ENCODE measurements at regions not wholly inside any gene's neighbourhood (a gene's known extent, or its start where the extent isn't known, plus 50 kb on each side); places are given as distances from the start of the nearest gene placed in this dataset.

- no peak overlapping the region for H3K27ac ChIP-seq (ENCODE audit: low read depth, low read length)
- peak; percentile 24; the same call in 1 of the 2 replicates for TF ChIP-seq CTCF (IDR thresholded peaks at IDR 0.05; ENCODE audit: low read depth, low read length)
- no peak for DNase-seq (ENCODE audit: low read depth, low spot score)
- ChIA-PET POLR2A (no interaction called here), CTCF (no interaction called here)
- H3K4me3 ChIP-seq (ENCODE audit: low read depth, low read length): no peak overlapping the region
- no peaks in the 10 kb centered on the region for H3K9me3 ChIP-seq (ENCODE audit: control insufficient read depth, insufficient read depth, low read length)
- H3K27me3 ChIP-seq (ENCODE audit: control insufficient read depth, insufficient read depth, low read length): no peaks in the 10 kb centered on the region
Measured at GRCh38 chr2:16727256-16727655, 61.6 kb upstream of the CYRIA start.

- Histone ChIP-seq H3K27ac (ENCODE audit: low read depth, low read length) (no peak overlapping the region), H3K27me3 (ENCODE audit: control insufficient read depth, insufficient read depth, low read length) (no peaks in the 10 kb centered on the region), H3K4me3 (ENCODE audit: low read depth, low read length) (no peak overlapping the region), H3K9me3 (ENCODE audit: control insufficient read depth, insufficient read depth, low read length) (no peaks in the 10 kb centered on the region)
- POLR2A ChIA-PET: no interaction called here
- TF ChIP-seq CTCF (IDR thresholded peaks at IDR 0.05; ENCODE audit: low read depth, low read length): no peak
- CTCF ChIA-PET: no interaction called here
- DNase-seq (ENCODE audit: low read depth, low spot score): no peak
Measured at GRCh38 chr2:16726577-16726976, 60.9 kb upstream of the CYRIA start.

DNA sequence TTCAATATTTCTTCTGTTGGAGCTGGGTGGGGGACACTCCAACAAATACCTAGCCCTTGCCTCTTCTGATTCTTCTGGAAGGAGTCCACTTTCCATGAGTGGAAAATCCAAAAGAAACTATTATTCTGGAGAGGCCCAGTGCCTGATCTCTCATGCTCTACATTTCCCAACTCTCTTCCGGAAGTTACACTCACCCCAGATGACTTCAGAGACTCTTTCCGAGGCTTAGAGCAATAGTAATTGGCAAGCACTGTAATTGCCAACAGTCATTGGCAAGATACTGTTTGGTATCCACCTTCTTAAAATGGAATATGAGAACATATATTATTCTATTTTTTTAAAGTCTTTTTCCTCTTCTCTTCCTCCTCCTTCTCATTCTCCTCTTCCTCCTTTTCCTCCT lies 60.5 kb upstream of the CYRIA start:
- no peak for DNase-seq (ENCODE audit: low read depth, low spot score)
- no peaks in the 10 kb centered on the region for H3K27me3 ChIP-seq (ENCODE audit: control insufficient read depth, insufficient read depth, low read length)
- no peak overlapping the region for H3K4me3 ChIP-seq (ENCODE audit: low read depth, low read length)
- no peaks in the 10 kb centered on the region for H3K9me3 ChIP-seq (ENCODE audit: control insufficient read depth, insufficient read depth, low read length)
- ChIA-PET CTCF (no interaction called here), POLR2A (no interaction called here)
- no peak overlapping the region for H3K27ac ChIP-seq (ENCODE audit: low read depth, low read length)
- TF ChIP-seq CTCF (IDR thresholded peaks at IDR 0.05; ENCODE audit: low read depth, low read length): no peak

DNA sequence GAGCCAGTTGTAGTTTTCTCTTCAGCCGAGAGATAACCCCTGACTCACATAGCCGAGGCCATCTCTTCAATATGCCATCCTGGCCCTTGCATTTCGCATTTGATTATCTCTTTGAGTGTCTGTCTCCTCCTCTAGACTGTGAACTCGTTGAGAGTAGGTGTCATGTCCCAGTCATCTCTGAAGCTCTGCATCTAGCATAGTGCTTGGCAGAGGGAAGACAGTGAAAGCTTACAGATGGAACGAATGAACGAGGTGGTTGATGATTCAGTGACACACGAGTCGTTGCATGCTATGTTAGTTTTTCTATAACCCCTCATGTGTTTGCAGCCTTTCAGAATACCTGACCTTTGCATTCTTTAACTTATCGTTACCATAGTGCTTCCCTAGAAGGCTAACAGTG lies 59.9 kb upstream of the CYRIA start:
- CTCF ChIA-PET: no interaction called here
- Histone ChIP-seq H3K27ac (ENCODE audit: low read depth, low read length) (no peak overlapping the region), H3K9me3 (ENCODE audit: control insufficient read depth, insufficient read depth, low read length) (no peaks in the 10 kb centered on the region)

GRCh38 chr2:16722677-16723076 lies 57.0 kb upstream of the CYRIA start:
- ChIA-PET CTCF (no interaction called here), POLR2A (no interaction called here)
- H3K9me3 ChIP-seq (ENCODE audit: control insufficient read depth, insufficient read depth, low read length): no peaks in the 10 kb centered on the region
- H3K4me3 ChIP-seq (ENCODE audit: low read depth, low read length): no peak overlapping the region
- H3K27ac ChIP-seq (ENCODE audit: low read depth, low read length): no peak overlapping the region
- DNase-seq (ENCODE audit: low read depth, low spot score): no peak
- no peak for TF ChIP-seq CTCF (IDR thresholded peaks at IDR 0.05; ENCODE audit: low read depth, low read length)
- H3K27me3 ChIP-seq (ENCODE audit: control insufficient read depth, insufficient read depth, low read length): no peaks in the 10 kb centered on the region

More for the DNA sequence above, 59.9 kb upstream of the CYRIA start:
- DNase-seq (ENCODE audit: low read depth, low spot score): no peak
- POLR2A ChIA-PET: no interaction called here
- H3K27me3 ChIP-seq (ENCODE audit: control insufficient read depth, insufficient read depth, low read length): no peaks in the 10 kb centered on the region
- TF ChIP-seq CTCF (IDR thresholded peaks at IDR 0.05; ENCODE audit: low read depth, low read length): no peak
- no peak overlapping the region for H3K4me3 ChIP-seq (ENCODE audit: low read depth, low read length)

Measured in AG04450 (cell line).